ENCODE measurements at regions not wholly inside any gene's neighbourhood (a gene's known extent, or its start where the extent isn't known, plus 50 kb on each side); places are given as distances from the start of the nearest gene placed in this dataset.
"Not testable (repeated sequence)": the region's sequence is repeated elsewhere in the genome, so short reads cannot be mapped to it uniquely, and the experiment has no call there.

- H3K9ac ChIP-seq (ENCODE audit: low read length) = no peak overlapping the region
- H3K27ac ChIP-seq (ENCODE audit: low read depth, low read length) = no peak overlapping the region
- no peaks in the 10 kb centered on the region for H3K36me3 ChIP-seq (ENCODE audit: control insufficient read depth, insufficient read depth, low read length)
- no peak overlapping the region for H3K4me3 ChIP-seq (ENCODE audit: low read length)
- no peaks in the 10 kb centered on the region for H3K27me3 ChIP-seq (ENCODE audit: control insufficient read depth, insufficient read depth, low read length)
- H3K4me1 ChIP-seq (ENCODE audit: control insufficient read depth, insufficient read depth, low read length) = no peaks in the 10 kb centered on the region
Observed at GRCh38 chr2:228444161-228444560, 262.7 kb upstream of the SPHKAP start.

GRCh38 chr2:228433721-228434120 lies 252.2 kb upstream of the SPHKAP start:
- no peaks in the 10 kb centered on the region for H3K36me3 ChIP-seq (ENCODE audit: control insufficient read depth, insufficient read depth, low read length)
- H3K4me1 ChIP-seq (ENCODE audit: control insufficient read depth, insufficient read depth, low read length) = no peaks in the 10 kb centered on the region
- H3K9ac ChIP-seq (ENCODE audit: low read length) = no peak overlapping the region
- H3K27ac ChIP-seq (ENCODE audit: low read depth, low read length) = no peak overlapping the region
- H3K4me3 ChIP-seq (ENCODE audit: low read length) = no peak overlapping the region
- no peaks in the 10 kb centered on the region for H3K27me3 ChIP-seq (ENCODE audit: control insufficient read depth, insufficient read depth, low read length)

GRCh38 chr2:228432116-228432515 lies 250.6 kb upstream of the SPHKAP start:
- no peak overlapping the region for H3K4me3 ChIP-seq (ENCODE audit: low read length)
- H3K27ac ChIP-seq (ENCODE audit: low read depth, low read length) = no peak overlapping the region
- H3K27me3 ChIP-seq (ENCODE audit: control insufficient read depth, insufficient read depth, low read length) = no peaks in the 10 kb centered on the region
- no peaks in the 10 kb centered on the region for H3K36me3 ChIP-seq (ENCODE audit: control insufficient read depth, insufficient read depth, low read length)
- no peaks in the 10 kb centered on the region for H3K4me1 ChIP-seq (ENCODE audit: control insufficient read depth, insufficient read depth, low read length)
- H3K9ac ChIP-seq (ENCODE audit: low read length) = no peak overlapping the region

GRCh38 chr2:228430986-228431385 lies 249.5 kb upstream of the SPHKAP start:
- Histone ChIP-seq H3K9ac (ENCODE audit: low read length) (no peak overlapping the region), H3K4me3 (ENCODE audit: low read length) (no peak overlapping the region), H3K27ac (ENCODE audit: low read depth, low read length) (no peak overlapping the region), H3K36me3 (ENCODE audit: control insufficient read depth, insufficient read depth, low read length) (no peaks in the 10 kb centered on the region), H3K4me1 (ENCODE audit: control insufficient read depth, insufficient read depth, low read length) (no peaks in the 10 kb centered on the region), H3K27me3 (ENCODE audit: control insufficient read depth, insufficient read depth, low read length) (no peaks in the 10 kb centered on the region)

GRCh38 chr2:228426502-228427216 lies 245.2 kb upstream of the SPHKAP start:
- Histone ChIP-seq H3K27ac (ENCODE audit: low read depth, low read length) (no peak overlapping the region), H3K4me1 (ENCODE audit: control insufficient read depth, insufficient read depth, low read length) (no peaks in the 10 kb centered on the region), H3K27me3 (ENCODE audit: control insufficient read depth, insufficient read depth, low read length) (no peaks in the 10 kb centered on the region), H3K4me3 (ENCODE audit: low read length) (no peak overlapping the region), H3K9ac (ENCODE audit: low read length) (no peak overlapping the region), H3K36me3 (ENCODE audit: control insufficient read depth, insufficient read depth, low read length) (no peaks in the 10 kb centered on the region)

- not testable (repeated sequence) for H3K4me1 ChIP-seq (ENCODE audit: control insufficient read depth, insufficient read depth, low read length); H3K4me3 ChIP-seq (ENCODE audit: low read length); H3K36me3 ChIP-seq (ENCODE audit: control insufficient read depth, insufficient read depth, low read length); H3K9ac ChIP-seq (ENCODE audit: low read length); H3K27me3 ChIP-seq (ENCODE audit: control insufficient read depth, insufficient read depth, low read length); H3K27ac ChIP-seq (ENCODE audit: low read depth, low read length)
Observed at GRCh38 chr2:228425411-228426060, 244.0 kb upstream of the SPHKAP start.

GRCh38 chr2:228417956-228418355 lies 236.5 kb upstream of the SPHKAP start:
- H3K9ac ChIP-seq (ENCODE audit: low read length) = no peak overlapping the region
- H3K27ac ChIP-seq (ENCODE audit: low read depth, low read length) = no peak overlapping the region
- no peaks in the 10 kb centered on the region for H3K27me3 ChIP-seq (ENCODE audit: control insufficient read depth, insufficient read depth, low read length)
- H3K4me1 ChIP-seq (ENCODE audit: control insufficient read depth, insufficient read depth, low read length) = no peaks in the 10 kb centered on the region
- no peak overlapping the region for H3K4me3 ChIP-seq (ENCODE audit: low read length)
- no peaks in the 10 kb centered on the region for H3K36me3 ChIP-seq (ENCODE audit: control insufficient read depth, insufficient read depth, low read length)

- Histone ChIP-seq H3K27me3 (ENCODE audit: control insufficient read depth, insufficient read depth, low read length) (no peaks in the 10 kb centered on the region), H3K4me1 (ENCODE audit: control insufficient read depth, insufficient read depth, low read length) (no peaks in the 10 kb centered on the region), H3K4me3 (ENCODE audit: low read length) (no peak overlapping the region), H3K9ac (ENCODE audit: low read length) (no peak overlapping the region), H3K36me3 (ENCODE audit: control insufficient read depth, insufficient read depth, low read length) (no peaks in the 10 kb centered on the region), H3K27ac (ENCODE audit: low read depth, low read length) (no peak overlapping the region)
Observed at GRCh38 chr2:228417526-228417925, 236.0 kb upstream of the SPHKAP start.

GRCh38 chr2:228410061-228410460 lies 228.6 kb upstream of the SPHKAP start:
- Histone ChIP-seq H3K27me3 (ENCODE audit: control insufficient read depth, insufficient read depth, low read length) (no peaks in the 10 kb centered on the region), H3K9ac (ENCODE audit: low read length) (no peak overlapping the region), H3K4me3 (ENCODE audit: low read length) (no peak overlapping the region), H3K27ac (ENCODE audit: low read depth, low read length) (no peak overlapping the region), H3K4me1 (ENCODE audit: control insufficient read depth, insufficient read depth, low read length) (no peaks in the 10 kb centered on the region), H3K36me3 (ENCODE audit: control insufficient read depth, insufficient read depth, low read length) (no peaks in the 10 kb centered on the region)

- Histone ChIP-seq H3K4me3 (ENCODE audit: low read length) (no peak overlapping the region), H3K4me1 (ENCODE audit: control insufficient read depth, insufficient read depth, low read length) (no peaks in the 10 kb centered on the region), H3K36me3 (ENCODE audit: control insufficient read depth, insufficient read depth, low read length) (no peaks in the 10 kb centered on the region), H3K27ac (ENCODE audit: low read depth, low read length) (no peak overlapping the region), H3K9ac (ENCODE audit: low read length) (no peak overlapping the region), H3K27me3 (ENCODE audit: control insufficient read depth, insufficient read depth, low read length) (no peaks in the 10 kb centered on the region)
Observed at GRCh38 chr2:228409493-228409892, 228.0 kb upstream of the SPHKAP start.

GRCh38 chr2:228408529-228409227 lies 227.2 kb upstream of the SPHKAP start:
- Histone ChIP-seq H3K27ac (ENCODE audit: low read depth, low read length) (no peak overlapping the region), H3K9ac (ENCODE audit: low read length) (no peak overlapping the region), H3K36me3 (ENCODE audit: control insufficient read depth, insufficient read depth, low read length) (no peaks in the 10 kb centered on the region), H3K4me3 (ENCODE audit: low read length) (no peak overlapping the region), H3K4me1 (ENCODE audit: control insufficient read depth, insufficient read depth, low read length) (no peaks in the 10 kb centered on the region), H3K27me3 (ENCODE audit: control insufficient read depth, insufficient read depth, low read length) (no peaks in the 10 kb centered on the region)

GRCh38 chr2:228407821-228408220 lies 226.3 kb upstream of the SPHKAP start:
- H3K4me3 ChIP-seq (ENCODE audit: low read length) = no peak overlapping the region

More at GRCh38 chr2:228407821-228408220, 226.3 kb upstream of the SPHKAP start:
- H3K9ac ChIP-seq (ENCODE audit: low read length) = no peak overlapping the region
- H3K4me1 ChIP-seq (ENCODE audit: control insufficient read depth, insufficient read depth, low read length) = no peaks in the 10 kb centered on the region
- no peaks in the 10 kb centered on the region for H3K27me3 ChIP-seq (ENCODE audit: control insufficient read depth, insufficient read depth, low read length)
- H3K36me3 ChIP-seq (ENCODE audit: control insufficient read depth, insufficient read depth, low read length) = no peaks in the 10 kb centered on the region
- no peak overlapping the region for H3K27ac ChIP-seq (ENCODE audit: low read depth, low read length)
